Ureter (tissue), 1 donor: ENCODE measurements at regions not wholly inside any gene's neighbourhood (a gene's known extent, or its start where the extent isn't known, plus 50 kb on each side); places are given as distances from the start of the nearest gene placed in this dataset.

Experiments used
- DNase-seq: peaks from one replicate; pipeline ENCODE4 v3.0.0-alpha.2; 2020; ENCODE audit warnings: low spot score
- donor health status: DM: yes; HTN: yes; CAD: no.

DNA sequence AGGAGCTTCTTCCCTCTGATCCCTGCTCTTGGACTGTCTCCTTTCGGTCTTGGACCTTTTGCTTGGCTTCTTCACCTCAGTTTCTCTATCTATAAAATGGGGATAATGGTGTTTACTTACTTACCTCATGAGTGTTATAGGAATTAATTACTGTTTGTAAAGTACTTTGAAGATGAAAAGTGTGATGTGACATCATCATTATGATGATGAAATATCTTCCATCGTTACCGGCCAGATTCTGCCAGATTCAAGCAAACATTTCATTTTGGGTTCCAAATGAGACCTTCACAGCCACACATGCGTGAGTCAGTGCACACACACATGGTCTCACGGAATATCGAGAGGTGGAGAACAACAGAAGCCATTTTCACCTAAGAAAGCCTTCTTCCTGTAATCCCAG lies 220.1 kb upstream of the RPL34 start:
- DNase-seq, result no peak

DNA sequence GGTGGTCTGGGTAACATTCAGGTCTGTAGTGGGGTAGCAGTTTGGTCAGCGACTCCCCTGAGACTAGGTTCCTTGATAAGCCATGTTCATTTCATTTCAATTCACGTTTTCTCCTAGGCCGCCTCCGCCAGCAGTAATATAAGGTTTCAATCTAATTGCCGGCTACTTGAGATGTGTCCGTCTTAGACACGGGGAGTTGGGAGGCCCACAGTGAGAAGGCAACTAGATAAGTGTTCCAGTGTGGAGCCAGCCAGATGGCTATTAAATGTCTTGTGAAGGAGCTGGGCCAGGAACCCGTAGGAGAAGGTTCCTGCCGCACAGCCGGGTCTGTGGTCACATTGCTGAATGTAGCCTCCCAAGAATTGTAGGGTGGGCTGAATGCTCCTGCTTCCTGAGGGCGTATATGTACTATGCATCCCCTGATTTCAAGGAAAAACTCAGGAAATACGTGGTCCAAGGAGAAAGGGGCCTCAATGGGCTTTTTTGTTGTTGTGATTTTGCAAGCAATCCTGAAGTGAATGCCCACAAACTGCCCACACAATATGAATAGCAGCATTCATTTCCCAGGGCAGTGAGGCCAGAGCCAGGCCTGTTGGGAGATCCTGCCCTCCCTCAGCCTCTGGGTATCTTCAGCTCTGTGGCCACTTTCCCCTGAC lies 220.6 kb upstream of the RPL34 start:
- no peak for DNase-seq

DNA sequence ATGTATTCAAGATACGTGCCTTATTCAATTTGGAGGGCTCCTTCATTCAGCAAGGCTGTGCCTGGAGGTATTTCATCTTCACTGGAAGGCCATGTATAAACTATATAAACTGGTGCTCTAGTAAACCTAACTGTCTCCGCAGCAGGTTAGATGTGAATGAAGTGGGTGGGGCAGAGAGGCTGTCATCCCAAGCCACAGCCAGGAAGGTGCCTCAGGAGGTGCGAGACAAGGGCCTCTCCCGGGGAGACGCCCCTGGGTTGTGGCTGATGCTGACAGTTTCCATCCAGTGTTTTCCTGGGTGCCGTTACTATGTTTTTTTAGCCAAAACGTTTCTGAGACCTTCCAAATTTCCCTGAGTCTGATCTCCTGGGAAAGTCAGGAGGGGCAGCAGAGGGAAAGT lies 221.5 kb upstream of the RPL34 start:
- no peak for DNase-seq

DNA sequence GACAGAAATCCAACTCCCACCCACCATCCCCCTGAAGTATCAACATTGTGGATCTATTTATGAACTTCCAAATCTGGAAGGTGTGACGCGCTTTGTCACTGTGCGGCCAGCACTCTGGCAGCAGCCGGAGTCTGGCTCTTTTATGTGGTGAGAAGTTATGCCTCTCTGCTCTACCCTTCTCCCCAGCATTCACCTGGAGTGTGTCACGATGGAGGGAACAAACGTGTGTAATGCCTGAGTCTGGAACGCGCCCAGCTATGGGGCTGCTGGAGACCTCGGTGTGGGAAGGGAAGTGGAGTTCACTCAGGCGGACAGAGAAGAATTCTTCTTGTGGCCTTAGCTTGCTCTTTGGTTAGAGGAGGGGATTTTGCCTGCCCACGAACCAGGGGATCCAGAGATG lies 222.1 kb upstream of the RPL34 start:
- no peak for DNase-seq

DNA sequence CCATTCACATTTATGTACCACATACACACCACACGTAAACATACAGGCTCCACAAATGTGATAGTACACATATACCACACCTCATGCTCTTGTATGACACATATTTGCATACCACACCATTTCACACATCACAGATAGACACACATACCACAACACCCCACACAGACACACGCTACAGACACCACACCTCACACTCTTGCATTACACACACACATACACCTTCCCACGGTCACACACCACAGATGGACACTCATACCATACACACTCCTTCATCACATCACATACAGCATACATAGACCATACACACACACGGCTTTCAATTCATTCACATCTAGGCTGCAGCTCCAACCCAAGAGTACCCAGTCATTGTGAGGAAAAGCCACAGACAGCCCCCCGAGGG lies 222.5 kb upstream of the RPL34 start:
- no peak for DNase-seq

DNA sequence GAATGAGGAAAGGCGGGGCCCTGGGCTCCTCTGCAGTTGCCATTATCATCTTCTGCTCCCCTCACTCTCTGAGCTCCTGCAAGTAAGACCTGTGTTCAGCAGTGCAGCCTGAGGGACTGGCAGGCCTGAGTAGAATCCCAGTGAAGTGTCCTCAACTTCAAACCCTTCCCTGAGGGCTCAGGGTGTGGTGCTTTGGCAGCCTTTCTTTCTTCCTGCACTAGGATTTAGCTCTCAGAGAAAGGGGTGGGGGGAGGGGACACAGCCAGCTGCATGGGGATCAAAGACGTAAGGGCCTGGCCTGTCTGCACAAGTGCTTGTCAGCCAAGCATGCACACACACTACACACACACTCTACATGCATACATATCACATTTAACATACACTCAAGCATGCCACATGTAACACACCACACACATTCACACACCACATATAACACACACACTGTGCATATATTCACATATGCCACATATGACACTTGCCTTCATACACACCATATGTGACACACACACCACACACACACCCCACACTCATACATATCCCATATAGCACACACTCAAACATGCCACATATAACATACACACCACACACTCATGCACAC lies 223.4 kb upstream of the RPL34 start:
- DNase-seq, result no peak

DNA sequence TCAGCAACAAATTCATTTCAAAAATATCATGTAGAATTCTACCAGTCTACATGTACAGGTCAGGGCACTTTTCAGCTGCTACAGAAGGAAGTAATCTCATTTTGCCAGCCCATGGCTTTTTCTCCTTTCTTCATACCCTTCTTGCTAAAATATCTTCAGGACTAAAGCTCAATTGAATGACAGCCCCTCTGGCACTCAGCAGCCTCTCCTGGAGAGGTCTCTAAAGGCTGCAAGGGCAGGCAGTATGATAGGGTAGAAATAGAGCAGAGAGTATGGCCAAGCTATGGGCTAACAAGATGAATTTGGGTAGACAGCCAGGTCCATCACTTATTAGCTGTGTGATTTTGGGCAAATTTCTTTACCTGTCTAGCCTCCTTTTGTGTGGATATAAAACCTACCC lies 224.6 kb upstream of the RPL34 start:
- DNase-seq, result no peak

DNA sequence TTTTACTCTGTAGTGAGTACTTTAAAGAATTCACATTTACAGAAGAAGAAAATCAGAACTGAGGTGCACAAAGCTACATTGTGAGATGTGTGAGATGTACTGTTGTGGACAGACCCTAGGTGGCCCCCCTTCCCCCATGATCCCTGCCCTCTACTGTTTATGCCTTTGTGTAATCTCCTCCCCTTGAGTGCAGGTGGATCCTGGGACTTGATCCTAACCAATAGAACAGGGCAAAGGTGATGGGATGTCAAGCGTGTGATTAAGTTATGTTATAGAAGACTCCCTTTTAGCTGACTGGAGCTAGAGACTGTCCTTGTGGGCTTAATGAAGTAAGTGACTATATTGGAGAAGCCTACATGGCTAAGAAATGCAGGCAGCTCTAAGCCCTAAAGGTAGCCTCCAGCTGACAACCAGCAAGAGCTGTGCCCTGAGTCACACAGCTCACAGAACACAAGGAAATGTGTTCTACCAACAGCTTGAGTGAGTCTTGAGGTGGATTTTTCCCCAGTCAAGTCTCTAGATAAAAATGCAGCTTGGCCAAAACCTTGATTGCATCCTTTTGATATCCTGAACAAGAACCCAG lies 225.2 kb upstream of the LEF1 start:
- DNase-seq, result no peak

DNA sequence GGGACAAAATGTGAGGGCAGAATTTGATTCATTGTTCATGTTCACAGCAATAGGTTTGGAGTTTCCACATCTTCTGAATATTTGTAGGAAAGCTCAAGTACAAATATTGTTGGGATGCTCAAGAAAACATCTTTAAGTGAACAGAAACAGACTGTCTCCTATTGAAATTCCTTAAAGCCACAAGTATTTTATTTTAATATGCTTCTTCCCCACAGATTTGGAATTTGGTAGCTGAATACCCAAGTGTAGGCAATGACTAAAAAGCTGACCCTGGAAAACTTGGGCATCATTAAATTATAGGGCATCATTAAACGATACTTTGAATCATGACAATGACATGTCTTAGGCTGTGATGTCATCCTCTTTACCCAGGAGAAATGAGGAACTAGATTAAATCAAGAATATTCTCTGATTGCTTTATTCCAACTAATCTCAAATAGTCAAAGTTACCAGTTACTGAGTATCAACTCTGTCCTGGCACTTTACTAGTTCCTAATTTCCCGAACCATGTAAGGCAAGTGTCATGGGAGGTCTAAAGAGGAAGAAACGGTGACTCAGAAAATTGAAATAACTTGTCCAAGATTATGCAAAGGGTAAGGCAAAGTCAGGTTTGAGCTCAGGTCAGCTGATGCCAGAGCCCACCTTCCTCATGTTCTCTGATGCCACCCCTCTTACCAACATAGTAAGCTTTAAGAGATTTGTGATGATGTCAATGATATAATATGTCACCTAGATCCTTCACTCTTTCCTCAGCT lies 223.1 kb upstream of the LEF1 start:
- no peak for DNase-seq

DNA sequence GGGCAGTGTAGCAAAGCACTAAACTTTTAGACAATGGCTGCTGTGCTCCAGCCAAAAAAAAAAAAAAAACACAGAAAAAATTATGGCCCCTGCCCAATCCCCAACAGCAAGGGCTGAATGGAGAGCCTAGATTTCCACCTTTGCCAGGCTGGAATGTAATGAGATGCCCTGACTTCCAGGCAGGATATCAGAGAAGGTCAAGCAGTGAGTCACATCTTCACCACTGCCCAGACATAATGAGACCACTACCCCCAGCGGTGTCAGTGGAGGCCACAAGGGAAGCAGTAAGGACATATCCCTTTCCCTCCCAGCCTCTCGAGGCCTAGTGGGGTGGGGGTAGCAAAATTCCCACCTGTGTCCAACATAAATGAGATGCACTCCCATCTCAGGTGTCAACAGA lies 216.3 kb upstream of the LEF1 start:
- no peak for DNase-seq

DNA sequence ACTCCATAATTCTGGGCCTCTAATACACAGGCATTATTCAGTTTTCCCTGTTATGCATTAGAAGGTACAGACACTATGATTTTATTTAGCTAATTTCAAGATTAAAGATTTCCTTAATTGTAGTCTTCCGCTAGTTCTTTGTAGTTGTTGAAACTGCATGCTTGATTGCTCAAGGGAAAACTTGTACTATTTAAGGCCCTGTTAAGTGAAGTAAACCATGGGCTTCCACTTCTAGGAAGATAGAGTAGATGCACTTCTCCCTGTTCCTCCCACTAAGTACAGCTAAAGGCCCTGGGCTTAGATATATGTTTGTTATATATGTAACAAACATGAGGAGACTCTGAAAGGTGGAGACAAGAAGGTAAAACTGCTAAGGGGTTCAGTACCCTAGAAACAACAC lies 215.8 kb upstream of the LEF1 start:
- DNase-seq, result no peak

DNA sequence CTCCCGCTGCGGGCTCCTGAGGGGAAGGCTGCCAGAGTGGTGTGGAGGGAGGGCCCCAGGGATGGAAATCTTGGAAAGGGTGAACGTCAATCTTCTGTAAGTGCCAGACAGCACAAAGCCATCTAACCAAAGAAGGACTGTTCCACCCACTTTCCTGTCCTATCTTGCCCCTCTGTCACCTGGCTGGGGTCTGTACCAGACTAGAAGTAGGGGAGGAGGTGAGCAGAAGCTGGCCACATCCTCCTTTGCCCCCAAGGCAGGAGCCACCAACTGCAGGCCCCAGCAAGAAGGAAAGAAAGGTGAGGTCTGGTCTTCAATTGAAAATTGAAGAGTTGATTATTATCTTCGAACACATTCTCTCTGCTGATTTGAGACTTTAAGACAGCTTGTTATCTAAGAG lies 214.4 kb upstream of the LEF1 start:
- DNase-seq, result no peak

DNA sequence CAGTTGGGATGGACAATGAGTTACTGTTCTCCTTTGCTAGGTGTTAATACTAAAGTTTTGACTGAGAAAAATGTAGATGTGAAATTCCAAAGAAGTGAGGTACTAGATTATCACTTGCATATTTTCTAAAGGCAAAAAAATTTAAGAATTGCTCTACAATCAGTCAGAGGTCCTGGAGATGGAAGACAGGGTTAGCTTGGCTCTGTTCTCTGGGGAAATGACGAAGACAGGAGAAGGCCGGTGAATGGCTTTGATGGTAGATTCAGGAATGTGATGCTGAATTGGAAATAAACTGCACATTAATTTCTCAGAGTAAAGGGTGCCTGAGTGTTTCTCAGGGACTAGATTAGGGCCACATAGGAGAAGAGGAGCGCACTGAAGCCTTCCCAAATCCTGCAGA lies 214.0 kb upstream of the LEF1 start:
- no peak for DNase-seq

DNA sequence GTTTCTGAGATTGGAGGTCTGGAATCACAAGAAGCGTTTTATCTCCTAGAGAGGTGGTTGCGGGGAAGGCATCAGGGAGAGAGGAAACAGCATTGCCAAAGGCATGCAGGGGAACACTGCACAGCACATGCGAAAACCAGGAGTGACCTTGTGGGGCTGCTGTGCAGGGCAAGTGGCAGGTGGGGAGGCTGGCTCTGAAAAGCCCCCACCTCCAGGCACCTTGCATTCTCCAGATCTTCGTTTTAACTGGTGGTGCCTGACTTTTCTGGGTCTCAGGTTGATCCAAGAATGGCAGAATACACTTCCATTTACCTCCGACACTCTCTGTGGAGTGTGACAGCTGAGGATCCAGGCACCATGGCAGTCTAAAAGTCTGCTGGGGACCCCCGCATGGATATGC lies 209.4 kb upstream of the LEF1 start:
- no peak for DNase-seq

DNA sequence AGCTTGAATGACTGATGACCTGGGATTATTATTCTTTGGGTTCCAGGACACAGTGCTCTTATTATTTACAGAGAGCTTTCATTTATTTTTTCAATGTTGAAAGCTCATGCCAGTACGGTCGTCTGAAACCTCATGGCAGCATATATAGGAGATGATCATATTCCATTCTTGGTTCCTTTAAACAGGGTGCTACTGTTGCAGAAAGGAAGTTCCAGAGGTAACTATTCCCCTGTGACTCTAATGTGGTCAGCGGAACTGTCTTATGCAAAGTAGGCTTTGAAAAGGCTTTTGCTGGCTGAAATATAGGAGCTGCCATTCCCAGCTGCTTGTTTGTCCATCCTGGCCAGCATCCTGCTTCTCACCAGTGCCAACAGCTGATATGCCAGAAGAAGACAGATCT lies 208.3 kb upstream of the LEF1 start:
- DNase-seq, result no peak

DNA sequence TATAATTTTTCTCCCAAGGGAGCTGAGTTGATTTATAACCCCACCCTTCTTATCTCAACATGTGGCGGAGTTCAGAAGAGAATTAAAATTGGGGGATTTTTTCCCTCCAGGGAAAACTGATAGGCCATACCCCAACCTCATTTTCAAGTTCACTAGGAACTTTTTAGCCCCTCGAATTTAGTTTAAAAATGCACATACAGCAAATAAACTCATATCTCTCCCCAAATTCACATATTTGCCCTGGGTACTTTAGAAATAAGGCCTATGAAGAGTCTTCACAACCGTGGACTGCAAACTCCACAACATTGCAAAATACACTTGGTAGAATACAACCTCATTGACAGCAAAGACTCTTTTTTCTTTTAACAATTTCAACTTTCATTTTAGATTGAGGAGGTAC lies 206.7 kb upstream of the LEF1 start:
- no peak for DNase-seq

DNA sequence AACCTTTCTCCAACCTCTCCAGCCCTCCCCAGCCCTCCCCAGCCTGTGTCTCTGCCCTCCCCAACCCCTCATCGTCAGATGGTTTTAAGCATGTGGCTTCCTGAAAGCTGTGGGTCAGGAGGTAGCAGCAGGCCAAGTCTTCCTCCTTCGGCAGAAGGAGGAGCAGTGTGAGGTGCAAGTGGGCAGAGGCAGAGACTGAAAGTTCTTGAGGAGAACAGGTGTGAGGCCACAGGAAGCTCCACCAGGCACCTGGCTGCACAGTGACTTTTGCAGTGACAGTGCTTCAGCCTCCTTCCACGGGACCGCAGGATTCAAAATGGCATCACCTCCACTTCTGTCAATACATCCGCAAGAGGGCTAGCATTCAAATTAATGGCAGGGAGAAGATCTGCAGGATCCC lies 203.9 kb upstream of the LEF1 start:
- no peak for DNase-seq

DNA sequence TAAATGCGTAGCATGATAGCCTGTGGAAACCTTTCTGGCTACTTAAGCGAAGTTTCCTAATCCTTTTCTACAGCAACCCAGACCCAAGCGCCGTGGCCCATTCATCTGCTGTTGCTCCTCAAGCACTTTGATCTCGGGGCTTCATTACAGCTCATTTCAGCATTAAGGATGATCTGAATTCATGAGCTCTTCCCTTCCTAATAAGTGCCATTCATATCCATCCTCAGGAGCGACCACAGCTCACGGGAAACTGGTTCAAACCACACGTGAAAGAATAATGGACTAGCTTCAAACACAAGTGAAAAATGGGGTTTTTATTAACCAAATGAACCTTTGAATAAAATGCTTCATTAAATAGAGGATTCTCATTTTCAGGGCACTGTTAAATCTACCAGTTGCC lies 202.6 kb upstream of the LEF1 start:
- no peak for DNase-seq

DNA sequence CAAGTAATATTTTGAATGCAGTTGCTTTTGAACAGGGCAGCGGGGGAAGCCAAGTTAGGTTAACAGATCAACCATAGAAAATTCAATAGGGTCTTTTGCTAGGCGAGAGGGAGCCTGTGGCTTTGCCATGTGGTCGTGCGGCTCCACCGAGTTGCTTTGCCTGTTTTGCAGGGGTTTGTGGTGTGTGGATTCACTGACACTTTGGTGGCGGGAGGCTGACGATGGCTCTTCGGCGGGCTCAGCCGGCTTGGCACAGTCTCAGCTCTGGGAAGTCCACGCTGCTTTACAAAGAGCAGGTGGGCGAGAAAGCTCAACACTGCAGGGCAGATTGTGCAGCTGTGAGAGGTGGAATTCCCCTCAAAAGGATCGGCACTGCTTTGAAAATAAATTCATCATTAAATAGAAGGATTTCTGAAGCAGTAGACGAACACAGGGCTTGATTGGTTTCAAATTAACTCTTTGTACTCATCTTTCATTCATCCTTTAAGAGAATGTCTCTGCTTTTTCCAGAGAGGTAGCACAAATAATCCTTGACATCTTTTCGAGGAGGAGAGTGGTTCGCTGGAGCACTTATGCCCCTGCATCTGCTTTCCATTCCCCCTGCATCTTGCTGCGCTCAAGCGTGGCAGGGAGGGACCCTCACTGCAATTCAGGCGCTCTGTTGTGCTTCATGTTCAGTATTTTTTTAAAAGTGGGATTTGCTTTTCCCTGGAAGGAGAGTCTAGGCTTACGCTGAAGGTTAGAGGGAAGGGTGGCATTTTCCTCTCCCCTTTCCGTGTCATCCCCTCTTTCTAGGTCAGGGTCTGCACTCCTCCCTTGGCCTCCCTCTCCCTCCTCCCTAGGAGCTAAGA lies 201.8 kb upstream of the LEF1 start:
- no peak for DNase-seq

DNA sequence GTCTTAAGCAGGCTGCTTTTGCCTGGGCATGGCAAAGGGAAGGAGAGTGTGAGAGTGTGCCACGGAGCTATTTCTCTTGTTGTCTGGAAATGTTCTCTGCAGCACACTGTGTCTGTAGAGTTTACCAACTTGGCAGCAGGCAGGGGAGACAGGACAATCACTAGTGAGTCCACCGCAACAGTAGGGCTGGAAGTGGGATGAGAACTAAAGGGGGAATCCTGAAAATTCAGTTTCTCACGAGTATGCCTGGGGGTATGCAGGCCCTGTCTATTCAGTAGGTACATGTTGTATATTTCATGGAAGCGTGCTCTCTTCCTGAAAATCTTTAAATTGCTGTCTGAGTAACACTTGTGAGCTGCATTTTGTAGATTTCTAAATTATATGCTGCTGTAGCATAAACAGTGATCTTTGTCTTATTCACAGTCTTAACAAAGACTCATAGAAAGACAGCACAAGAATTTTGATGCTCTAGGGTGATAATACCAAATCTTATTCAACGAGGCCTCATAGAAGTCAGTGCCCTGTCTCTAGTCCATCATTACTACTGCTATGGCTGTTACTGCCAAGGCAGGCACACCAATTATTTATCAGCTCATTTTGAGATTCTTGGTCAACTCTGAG lies 200.4 kb upstream of the LEF1 start:
- no peak for DNase-seq

DNA sequence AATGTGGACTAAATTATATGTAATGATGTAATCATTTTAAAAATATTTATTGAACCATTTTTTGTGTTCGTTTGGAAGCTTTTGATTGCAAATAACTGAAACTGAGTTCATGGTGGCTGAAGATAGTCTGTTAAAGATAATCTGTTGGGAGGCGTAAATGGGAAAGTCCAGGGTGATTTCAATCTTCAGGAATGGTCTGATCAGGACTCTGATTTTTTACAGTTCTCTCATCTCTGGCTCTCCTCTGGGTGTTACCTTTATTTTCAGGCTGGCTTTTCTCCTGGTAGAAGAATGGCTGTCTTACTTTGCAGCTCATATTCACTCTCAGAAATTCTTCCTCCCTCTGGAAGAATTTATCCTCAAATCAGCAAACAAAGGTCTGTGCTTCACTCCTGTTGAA lies 199.0 kb upstream of the LEF1 start:
- no peak for DNase-seq

DNA sequence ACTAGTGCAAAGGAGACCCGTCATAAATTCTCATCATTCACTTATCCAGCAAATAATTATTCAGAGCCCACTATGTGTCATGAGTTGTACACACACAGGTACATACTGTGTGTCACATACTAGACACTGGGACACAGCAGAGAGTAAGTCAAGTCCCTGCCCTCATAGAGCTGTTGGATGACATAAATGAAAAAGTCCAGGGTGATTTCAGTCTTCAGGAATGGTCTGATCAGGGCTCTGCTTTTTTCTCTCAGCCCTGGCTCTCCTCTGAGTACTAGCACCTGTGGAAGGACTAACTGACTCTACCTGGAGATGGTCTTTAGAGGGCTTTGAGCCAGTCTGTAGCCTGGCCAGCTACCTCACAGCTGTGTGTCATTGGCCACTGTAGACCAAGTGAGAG lies 198.0 kb upstream of the LEF1 start:
- no peak for DNase-seq
